PC-9 (cell line): ENCODE measurements at regions not wholly inside any gene's neighbourhood (a gene's known extent, or its start where the extent isn't known, plus 50 kb on each side); places are given as distances from the start of the nearest gene placed in this dataset.

Source experiments
- CTCF ChIP-seq: fragments of 200-600 bp; sonication (generic); conservative IDR thresholded peaks from 2 replicates; pipeline ENCODE4 v1.6.1; 2017; ENCODE audit warnings: mixed run types, antibody characterized with exemption, mild to moderate bottlenecking, moderate library complexity
- EZH2 ChIP-seq: fragments of 200-600 bp; sonication (generic); IDR thresholded peaks from 2 replicates; pipeline ENCODE4 v1.8.0; 2017; ENCODE audit warnings: antibody characterized with exemption, low read depth

GRCh38 chr2:48205137-48205798 lies 109.2 kb upstream of the FOXN2 start:
- no peak for TF ChIP-seq CTCF
- no peak for TF ChIP-seq EZH2
